Left kidney (tissue), 1 donor: ENCODE measurements at regions not wholly inside any gene's neighbourhood (a gene's known extent, or its start where the extent isn't known, plus 50 kb on each side); places are given as distances from the start of the nearest gene placed in this dataset.

Experiments used
- DNase-seq: peaks from one replicate; pipeline ENCODE4 v3.0.0-alpha.2; 2013

DNA sequence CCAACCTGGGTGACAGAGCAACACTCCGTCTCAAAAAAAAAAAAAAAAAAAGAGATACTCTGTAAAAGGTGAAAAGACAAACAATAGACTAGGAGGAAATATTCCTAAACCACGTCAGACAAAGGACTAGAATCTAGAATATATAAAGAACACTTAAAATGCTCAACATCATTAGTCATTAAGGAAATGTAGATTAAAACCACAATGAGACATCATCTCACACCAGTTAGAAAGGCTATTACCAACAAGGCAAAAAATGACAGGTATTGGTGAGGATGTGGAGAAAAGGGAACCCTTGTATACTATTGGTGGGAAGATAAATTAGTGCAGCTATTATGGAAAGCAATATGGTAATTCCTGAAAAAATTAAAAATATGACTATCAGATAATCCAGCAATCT, 903.1 kb upstream of the SOX9 start:
- no peak for DNase-seq

DNA sequence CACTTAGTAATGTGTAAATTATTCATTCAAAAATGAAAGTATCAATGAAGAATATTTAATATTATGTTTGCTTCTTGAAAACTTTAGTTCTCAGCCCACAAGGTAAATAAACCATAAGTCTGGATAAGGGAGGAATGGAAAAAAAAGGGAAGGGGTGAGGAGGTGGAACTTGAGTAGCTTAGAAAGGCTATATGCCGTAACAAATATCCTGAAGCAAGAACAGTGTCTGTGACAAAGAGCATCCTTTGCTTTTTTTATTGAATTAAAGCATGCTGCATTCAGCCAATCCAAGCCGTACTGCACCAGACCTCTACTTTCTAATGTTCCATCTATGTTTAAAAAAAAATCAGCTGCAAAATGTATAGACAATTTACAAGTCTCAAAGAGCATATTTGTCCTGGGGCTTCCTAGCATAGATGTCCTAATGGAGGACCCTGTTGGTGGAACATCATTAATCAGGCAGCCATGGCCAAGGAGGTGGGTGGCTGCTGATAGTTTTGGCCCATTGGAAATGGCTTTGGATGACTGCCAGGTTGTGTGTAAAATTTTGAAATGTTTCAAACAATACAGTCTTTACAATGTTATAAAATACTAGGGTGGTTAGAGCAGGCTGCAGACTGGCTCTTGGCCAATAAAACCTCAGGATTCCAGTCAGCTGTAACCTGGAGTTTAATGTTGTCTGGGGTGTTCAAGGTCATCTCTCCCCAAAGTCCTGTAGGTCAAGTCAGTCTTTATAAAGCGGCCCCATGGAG, 895.8 kb upstream of the SOX9 start:
- DNase-seq, result no peak

DNA sequence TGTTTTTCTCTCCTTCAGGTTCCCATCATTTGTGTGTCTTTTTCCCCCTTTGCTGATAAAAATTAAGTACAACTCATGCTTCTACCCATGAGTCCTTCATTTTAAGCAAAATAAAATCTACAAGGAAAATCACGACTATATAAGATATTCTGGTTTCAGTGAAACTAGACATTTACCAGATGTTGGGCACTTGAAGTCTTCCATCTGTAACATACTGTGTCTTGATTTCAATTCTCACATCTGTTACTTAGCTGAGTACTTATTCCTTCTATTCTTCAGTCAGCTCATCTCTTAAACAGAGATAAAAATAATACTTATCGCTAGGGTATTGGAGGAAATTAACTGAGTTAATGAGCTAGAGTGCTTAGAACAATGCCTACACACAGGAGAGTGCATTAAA, 893.0 kb upstream of the SOX9 start:
- no peak for DNase-seq

DNA sequence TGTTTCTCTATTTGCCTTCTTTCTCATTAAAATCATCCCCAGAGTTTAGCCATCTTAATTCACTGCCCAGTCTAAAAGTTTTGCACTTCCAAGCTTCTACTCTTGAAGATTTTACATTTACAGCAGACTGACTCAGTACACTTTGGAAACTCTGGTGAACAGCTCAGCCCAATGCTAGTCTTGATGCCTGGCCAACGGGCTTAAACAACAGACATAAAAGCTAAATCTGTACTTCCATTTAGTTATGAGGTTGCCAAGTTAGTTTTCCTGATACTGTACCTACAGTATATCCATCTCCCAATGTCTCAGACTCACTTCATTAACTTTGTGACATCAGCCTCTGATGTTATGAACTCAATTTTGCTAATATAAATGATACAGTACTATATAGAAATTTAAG, 891.8 kb upstream of the SOX9 start:
- no peak for DNase-seq

DNA sequence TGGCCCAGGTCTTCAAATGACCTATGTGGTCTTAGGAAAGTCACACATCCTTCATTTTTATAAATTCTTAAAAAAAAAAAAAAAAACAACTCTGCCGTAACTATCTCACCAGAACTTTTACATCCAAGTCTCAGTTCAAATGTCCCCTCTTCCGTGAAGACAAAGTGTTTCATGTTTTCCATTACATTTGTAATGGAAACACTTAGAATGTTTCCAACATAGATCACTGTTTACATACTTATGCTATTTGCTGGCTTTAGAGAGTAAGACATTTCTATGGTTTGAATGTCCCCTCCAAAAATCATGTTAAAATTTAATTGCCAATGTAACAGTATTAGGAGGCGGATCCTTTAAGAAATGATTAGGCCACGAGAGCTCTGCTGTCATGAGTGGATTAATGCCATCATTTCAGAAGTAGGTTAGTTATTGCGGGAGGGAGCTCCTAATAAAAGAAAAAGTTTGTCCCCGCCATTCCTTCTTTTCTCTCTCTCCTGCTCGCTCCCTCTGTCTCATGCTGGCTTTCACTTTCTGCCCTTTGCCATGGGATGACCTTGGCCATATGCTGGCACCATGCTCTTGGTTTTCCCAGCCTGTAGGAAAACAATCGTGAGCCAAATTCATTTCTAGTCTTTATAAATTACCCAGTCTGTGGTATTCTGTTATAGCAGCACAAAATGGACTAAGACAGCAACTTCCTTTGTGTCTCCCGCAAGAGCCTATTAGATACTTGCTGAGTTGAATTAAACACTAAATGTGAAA, 887.8 kb upstream of the SOX9 start:
- DNase-seq, result no peak

DNA sequence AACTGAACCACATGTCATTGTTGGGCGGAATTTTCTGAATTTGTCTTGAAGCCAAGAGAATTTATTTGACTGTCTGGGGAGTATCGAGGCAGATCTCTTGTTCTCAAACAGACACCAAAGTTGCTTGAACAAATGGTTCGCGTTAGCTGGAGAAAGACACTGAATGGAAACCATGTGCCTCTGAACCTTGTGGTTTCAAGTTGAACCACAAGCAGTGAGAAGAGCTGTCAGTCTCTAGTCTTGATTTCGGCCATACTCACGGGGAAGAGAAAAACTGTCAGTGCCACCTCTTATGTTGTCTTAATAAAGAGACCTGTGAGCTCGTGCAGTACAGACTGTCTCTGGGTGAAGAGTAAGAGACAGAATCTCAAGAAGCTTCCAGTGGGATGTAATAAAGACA, 886.5 kb upstream of the SOX9 start:
- no peak for DNase-seq

DNA sequence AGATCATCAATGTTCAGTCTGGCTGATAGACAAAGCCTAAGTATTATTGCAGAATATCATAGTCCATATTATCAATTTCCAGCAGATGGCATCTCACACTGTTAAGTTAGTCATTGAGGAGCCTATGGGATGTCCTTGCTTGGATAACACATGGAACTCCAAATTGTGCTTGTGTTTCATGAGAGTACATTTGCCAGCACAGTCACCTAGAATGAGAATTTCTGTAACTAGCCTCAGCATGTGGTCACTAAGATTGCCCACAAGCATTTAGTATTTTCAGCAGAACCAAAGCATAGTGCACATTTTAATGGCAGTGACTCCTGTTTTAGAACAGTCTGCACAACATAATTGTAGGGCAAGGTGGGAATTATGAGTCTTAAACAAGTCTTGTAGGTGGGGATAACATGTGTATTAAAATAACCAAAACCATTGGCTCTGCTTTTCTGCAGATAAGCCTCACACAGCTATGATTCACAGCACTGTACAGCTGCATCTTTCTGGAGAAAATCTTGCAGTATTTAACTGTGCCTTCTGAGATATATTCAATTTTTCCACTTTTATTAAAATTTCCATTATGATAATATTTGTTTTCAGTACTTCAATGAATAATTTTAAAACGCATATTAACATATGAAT, 882.8 kb upstream of the SOX9 start:
- no peak for DNase-seq

DNA sequence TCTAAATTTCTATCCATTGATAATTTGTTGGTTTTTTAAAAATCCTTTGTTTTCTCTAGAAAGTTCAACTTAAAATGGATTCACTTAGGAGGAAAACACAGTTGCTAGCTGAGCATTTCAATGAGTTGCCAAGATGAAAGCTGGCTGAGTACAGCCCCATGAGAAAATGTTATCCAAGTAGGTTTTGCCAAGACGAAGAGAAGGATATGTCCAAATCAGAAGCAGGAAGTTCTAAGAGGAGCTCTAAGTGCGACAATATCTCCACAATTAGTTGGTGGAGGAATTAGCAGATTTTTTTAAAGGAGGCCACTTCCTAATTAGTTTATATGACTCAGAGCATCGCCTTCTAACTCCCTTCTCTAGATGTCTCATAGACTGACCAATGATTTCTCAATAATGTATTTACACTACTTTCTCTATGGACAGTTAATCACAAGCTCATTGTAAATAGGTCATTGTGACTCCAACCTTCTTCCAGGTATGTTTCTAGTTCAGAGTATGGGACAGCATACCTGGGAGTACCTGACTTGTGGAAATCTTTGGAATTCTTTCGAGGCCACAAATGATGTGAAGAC, 873.3 kb upstream of the SOX9 start:
- no peak for DNase-seq

DNA sequence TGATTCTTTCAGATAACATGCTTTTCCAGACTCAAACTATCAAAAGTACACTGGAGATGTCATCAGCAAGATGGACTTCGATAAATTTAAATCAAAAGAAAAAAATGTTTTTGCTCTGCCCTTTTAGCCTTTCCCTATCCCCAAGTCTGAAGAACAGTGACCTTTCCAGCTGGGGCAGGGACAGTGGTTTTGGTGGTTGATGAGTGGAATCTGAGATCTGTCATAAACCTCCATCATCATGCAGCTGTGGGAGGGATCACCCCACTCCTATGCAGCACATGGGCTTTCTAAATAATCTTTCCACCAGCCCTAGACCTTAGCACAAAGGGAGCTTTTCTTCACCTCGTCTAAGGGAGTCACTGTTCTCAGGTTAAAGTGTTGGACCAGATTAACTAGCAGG, 869.5 kb upstream of the SOX9 start:
- no peak for DNase-seq

DNA sequence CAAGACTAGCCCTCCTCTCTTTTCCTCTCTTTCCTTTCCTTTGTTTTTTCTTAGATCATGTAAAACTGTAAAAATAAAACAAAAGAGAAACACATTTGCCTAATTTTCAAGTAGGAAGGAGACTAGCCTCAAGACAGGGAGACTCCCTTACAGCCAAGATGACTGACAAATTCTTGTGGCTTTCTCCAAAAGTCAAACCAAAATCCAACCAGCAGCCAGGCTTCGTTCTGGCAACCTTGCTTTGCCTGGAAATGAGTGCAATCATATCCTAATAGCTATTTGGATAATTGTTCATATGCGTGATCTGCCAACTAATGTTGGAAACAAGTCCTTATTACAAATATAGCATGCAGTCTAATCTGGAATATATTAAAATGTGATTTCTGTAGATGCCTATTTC, 868.9 kb upstream of the SOX9 start:
- DNase-seq, result no peak

DNA sequence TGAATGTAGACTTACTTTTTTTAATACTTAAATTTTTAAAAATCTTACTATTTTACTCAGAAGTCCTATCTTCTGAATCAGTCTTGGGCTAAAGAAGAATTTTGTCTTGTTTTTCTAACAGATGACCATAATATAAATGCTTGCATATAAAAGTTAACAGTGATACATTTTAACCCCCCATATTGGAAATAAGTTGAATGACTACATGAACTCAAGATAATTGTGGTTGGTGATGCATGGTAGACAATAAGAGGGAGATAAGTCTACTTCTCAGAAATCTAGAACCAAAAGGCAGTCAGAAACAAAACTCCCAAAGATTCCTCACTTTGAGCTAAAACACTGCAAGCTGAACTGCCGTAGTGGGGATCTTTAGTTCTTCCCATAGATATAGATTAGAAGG, 868.4 kb upstream of the SOX9 start:
- no peak for DNase-seq

DNA sequence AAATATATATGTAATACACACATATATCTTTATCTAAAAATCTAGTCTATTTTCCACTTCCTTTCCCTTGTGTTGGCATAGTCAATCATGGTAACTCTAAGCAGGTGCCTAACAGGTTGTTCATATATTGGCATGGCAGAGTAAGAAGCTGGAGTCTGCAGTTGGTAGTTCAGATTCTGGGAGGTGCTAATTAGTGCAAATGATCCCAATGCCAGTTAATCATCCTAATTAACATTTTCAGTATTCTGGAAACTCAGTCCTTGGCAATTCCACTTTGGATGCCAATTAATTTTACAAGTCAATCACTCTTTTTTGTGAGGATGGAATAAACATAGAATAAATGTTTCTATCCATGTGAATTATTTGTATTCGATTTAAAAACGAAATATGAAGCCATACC, 863.7 kb upstream of the SOX9 start:
- DNase-seq, result no peak

DNA sequence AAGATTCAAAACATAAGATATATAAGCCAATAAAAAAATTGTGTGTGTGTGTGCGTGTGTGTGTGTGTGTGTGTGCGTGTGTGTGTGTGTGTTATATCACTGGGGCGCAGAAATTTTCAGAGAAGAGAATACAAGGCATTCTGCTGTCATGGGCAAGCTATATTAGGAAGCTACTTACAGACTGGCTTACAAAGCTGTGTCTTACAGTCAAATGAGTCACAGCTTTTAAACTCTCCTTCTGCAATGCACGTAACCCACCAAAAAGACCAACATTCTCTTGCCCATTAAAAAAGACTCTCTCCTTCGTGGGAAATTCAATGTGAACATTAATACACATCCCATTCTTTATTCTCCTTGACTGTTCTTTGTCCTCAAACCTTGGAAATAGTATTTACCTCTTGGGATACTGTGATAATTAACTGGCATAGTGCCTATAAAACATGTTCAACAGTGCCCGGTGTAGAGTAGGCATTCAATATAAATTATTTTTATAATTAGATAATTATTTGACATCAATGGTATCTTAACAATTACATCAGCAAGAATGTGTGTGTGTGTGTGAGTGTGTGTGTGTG, 860.4 kb upstream of the SOX9 start:
- no peak for DNase-seq

DNA sequence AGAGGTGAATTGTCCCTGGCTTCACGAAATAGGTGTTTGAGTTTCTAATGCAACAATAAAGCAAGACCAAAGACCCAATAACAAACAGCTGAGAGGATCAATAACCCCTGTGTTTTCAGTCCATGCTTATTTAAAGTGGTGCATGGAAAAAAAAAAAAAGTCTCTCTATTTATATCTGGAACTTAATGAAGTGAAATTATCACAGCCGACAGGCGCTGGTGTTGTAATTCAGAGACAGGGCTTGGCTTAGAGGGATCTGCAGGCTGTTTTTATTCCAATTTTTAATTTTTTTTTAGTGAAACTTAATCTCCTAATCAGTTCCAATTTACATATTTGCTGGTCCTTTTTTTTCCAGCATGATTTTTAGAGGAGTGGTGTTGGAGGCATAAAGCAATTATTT, 858.2 kb upstream of the SOX9 start:
- no peak for DNase-seq

DNA sequence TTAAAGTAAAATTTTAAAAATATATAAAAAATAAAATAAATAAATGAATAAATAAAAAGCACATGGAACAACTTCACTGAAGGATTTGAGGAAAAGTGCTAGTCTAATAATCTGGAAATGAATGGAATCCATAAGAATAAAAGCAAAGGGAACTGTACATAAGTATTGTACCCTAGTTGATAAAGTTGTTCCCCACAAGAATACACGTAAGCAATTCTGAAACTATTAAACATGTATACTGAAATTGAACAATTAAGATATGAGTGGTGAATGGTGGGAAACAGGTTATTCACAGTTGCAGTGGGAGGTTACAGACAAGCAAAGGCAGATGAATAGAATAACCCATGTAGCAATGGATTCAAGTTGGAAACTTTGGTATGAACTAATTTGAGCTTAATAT, 853.2 kb upstream of the SOX9 start:
- no peak for DNase-seq

DNA sequence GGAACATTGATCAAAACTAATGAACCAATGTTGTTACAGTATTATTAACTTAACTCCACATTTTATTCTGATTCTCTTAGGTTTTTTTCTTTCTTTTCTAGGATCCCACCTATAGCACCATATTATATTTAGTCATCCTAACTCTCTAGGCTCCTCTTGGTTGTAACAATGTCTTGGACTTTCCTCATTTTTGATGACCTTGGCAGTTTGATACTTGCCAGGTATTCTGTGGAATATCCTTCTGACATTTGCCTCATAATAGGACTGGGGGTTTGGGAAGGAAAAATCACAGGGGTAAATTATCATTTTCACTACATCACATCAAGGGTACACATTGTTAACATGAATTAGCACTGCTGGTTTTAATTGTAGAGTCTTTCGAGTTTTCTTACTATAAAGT, 851.6 kb upstream of the SOX9 start:
- no peak for DNase-seq

DNA sequence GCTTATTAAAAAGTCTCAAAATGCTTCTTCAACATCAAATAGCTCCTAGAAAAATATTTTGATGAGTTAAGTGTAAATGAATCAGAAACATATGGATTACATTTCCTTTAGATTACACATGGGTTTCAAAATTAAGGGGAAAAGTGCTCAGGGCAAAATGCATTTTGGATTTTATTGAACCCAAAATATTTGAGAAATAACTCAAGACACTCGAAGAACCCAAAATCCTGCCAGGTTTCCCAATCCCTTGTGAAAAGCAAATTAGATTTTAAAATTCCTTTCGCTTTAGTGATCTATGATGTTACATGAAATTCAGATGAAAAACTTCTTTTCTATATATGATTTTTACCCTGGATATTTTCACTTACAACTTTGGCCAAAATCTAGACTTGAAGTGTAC, 847.4 kb upstream of the SOX9 start:
- DNase-seq, result no peak

DNA sequence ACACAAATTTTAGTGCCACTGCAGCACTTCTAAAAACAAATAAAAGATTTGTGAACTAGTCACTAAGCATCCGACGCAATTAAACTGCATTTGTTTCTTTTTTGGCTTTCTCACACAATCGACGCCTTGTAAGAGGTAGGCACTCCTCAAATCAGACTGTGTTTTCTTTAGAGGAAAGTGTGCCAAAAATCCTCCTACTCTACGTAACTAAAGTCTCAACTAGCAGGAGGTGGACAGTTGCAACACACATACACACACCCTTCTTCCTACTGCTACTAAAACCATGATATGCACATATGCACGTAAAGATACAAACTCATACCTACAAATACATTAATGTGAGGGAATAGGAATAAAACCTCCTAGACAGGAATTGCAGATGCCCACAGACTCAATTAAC, 844.7 kb upstream of the SOX9 start:
- DNase-seq, result no peak

DNA sequence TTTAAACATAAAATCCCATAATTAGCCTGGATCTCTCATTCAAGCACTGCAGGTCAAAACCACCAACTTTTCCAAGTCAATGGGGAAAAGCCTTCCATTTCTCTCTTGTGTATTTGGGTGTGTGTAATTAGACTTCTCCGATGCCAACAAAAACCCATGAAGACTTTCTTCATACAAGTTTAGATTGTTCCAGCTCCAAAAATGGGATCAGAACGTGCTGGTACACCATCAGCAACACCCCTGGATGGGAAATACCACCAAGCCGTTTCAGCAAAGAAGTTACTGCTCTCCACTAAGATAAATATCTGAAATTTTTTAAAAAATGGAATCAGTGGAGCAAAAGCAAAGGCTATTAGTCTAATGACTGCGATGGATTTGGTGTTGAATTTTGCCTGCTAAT, 837.3 kb upstream of the SOX9 start:
- DNase-seq, result no peak

DNA sequence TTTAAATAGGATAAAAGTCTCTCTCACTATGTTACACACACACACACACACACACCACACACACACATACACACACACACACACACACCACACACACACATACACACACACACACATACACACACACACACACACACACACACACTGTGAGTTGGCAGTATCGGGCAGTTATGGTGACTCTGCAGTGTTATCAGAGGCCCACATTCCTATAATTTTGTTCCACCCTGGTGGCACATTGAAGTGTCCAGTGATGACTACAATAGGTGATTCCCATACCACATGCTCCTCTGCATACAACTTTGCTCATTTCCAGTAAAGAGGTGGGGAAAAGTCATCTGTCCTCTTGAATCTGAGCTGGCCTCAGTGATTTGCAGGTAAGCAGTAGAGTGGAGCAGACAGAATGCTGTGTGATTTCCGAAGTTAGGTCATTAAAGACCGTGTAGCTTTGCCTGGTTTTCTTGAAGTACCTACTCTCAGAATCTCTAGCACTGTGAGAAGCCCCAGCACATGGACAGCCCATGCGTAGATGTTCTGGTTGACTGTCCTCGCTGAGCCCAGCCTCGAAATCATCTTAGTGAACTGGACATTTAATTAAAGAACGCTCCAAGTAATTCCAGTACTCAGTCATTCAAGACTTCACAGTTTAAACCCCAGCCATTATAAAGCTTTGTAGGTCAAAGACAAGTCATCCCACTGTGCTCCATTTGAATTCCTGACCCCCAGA, 836.6 kb upstream of the SOX9 start:
- DNase-seq, result no peak

DNA sequence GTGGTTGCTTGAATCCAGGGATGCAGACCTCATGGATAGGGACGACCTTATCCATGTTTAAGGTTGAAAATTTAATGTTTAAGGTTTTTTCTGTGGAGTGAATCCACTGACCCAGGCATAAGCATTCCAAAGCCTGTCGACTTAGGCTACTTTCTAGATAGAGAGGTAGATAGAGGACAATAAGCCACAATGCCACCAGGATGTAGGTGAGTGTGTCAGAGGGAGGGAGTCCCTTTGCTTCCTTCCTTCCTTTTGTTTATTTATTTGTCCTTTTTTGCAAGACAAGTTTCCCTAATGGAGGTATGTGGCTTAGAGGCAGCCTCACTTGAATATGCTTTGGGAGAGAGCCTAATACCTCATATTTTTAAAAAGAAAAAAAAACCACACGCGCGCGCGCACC, 834.2 kb upstream of the SOX9 start:
- no peak for DNase-seq
